ENCODE measurements at regions not wholly inside any gene's neighbourhood (a gene's known extent, or its start where the extent isn't known, plus 50 kb on each side); places are given as distances from the start of the nearest gene placed in this dataset.

- no peak for DNase-seq (ENCODE audit: low spot score)
- no peaks in the 10 kb centered on the region for H3K9me3 ChIP-seq (replicated peaks in 1 of 2; ENCODE audit: control insufficient read depth in 2 of 2, insufficient read depth in 1 of 2, low read depth in 1 of 2, low read length in 2 of 2)
Observed at GRCh38 chr9:81381694-81382093, 307.7 kb downstream of the TLE1 start.

GRCh38 chr9:81380504-81381359 lies 308.6 kb downstream of the TLE1 start:
- Histone ChIP-seq H3K36me3 (replicated peaks in 1 of 2; ENCODE audit: control insufficient read depth in 2 of 2, insufficient read depth in 2 of 2, low read length in 2 of 2) (no peaks in the 10 kb centered on the region), H3K14ac (ENCODE audit: low read length) (no peak overlapping the region), H2AFZ (ENCODE audit: low read length) (no peak overlapping the region), H3K9ac (ENCODE audit: low read depth, low read length, poor library complexity) (no peak overlapping the region), H4K91ac (ENCODE audit: low read depth, low read length, poor library complexity) (no peak overlapping the region), H3K27me3 (ENCODE audit: control insufficient read depth in 3 of 3, insufficient read depth in 3 of 3, low read depth in 1 of 3, low read length in 3 of 3) (peaks cover 0 to 13% (median 0%) of the 10 kb centered on the region in 3 experiments), H3K4me1 (ENCODE audit: control insufficient read depth in 2 of 2, insufficient read depth in 1 of 2, low read depth in 1 of 2, low read length in 2 of 2) (peaks cover 0 to 6% of the 10 kb centered on the region in 2 donors), H2BK120ac (ENCODE audit: low read depth, low read length) (no peak overlapping the region), H3K23ac (ENCODE audit: low read depth, low read length, poor library complexity) (no peak overlapping the region), H2BK12ac (ENCODE audit: low read length) (no peak overlapping the region), H3K9me3 (replicated peaks in 1 of 2; ENCODE audit: control insufficient read depth in 2 of 2, insufficient read depth in 1 of 2, low read depth in 1 of 2, low read length in 2 of 2) (no peaks in the 10 kb centered on the region), H2AK5ac (ENCODE audit: low read depth, low read length) (no peak overlapping the region), H3K27ac (replicated peaks; ENCODE audit: low read length) (no peak overlapping the region), H4K8ac (ENCODE audit: low read depth, low read length) (no peak overlapping the region), H3K79me1 (ENCODE audit: low read depth, low read length) (no peaks in the 10 kb centered on the region), H2BK15ac (ENCODE audit: low read length) (no peak overlapping the region), H2BK5ac (ENCODE audit: low read length) (no peak overlapping the region), H3K4me3 (ENCODE audit: low read length in 2 of 2) (no peak overlapping the region), H3K4me2 (ENCODE audit: insufficient read depth, low read length, poor library complexity, severe bottlenecking) (no peak overlapping the region), H3K4ac (ENCODE audit: low read length) (no peak overlapping the region), H3K18ac (ENCODE audit: low read length) (no peak overlapping the region)
- DNase-seq (ENCODE audit: low spot score), result no peak
- WGBS, 2 donors (ENCODE audit: extremely low coverage in 2 of 2, insufficient read length in 2 of 2, insufficient replicate concordance in 1 of 2), result no CpG with 5 or more reads among the region's 9 CpGs

More at GRCh38 chr9:81381694-81382093, 307.7 kb downstream of the TLE1 start:
- Histone ChIP-seq H3K4ac (ENCODE audit: low read length) (no peak overlapping the region), H3K4me3 (ENCODE audit: low read length in 2 of 2) (no peak overlapping the region), H3K27ac (replicated peaks; ENCODE audit: low read length) (no peak overlapping the region), H2AK5ac (ENCODE audit: low read depth, low read length) (no peak overlapping the region), H2BK15ac (ENCODE audit: low read length) (no peak overlapping the region), H2BK120ac (ENCODE audit: low read depth, low read length) (no peak overlapping the region), H3K36me3 (replicated peaks in 1 of 2; ENCODE audit: control insufficient read depth in 2 of 2, insufficient read depth in 2 of 2, low read length in 2 of 2) (no peaks in the 10 kb centered on the region), H3K4me2 (ENCODE audit: insufficient read depth, low read length, poor library complexity, severe bottlenecking) (no peak overlapping the region), H3K79me1 (ENCODE audit: low read depth, low read length) (no peaks in the 10 kb centered on the region), H2BK12ac (ENCODE audit: low read length) (no peak overlapping the region), H3K18ac (ENCODE audit: low read length) (no peak overlapping the region), H4K8ac (ENCODE audit: low read depth, low read length) (no peak overlapping the region), H2BK5ac (ENCODE audit: low read length) (no peak overlapping the region), H3K9ac (ENCODE audit: low read depth, low read length, poor library complexity) (no peak overlapping the region), H4K91ac (ENCODE audit: low read depth, low read length, poor library complexity) (no peak overlapping the region), H3K4me1 (ENCODE audit: control insufficient read depth in 2 of 2, insufficient read depth in 1 of 2, low read depth in 1 of 2, low read length in 2 of 2) (no peaks in the 10 kb centered on the region), H3K27me3 (ENCODE audit: control insufficient read depth in 3 of 3, insufficient read depth in 3 of 3, low read depth in 1 of 3, low read length in 3 of 3) (peaks cover 0 to 8% (median 0%) of the 10 kb centered on the region in 3 experiments), H2AFZ (ENCODE audit: low read length) (no peak overlapping the region), H3K14ac (ENCODE audit: low read length) (no peak overlapping the region), H3K23ac (ENCODE audit: low read depth, low read length, poor library complexity) (no peak overlapping the region)
- no CpG with 5 or more reads among the region's 3 CpGs for WGBS, 2 donors (ENCODE audit: extremely low coverage in 2 of 2, insufficient read length in 2 of 2, insufficient replicate concordance in 1 of 2)

DNA sequence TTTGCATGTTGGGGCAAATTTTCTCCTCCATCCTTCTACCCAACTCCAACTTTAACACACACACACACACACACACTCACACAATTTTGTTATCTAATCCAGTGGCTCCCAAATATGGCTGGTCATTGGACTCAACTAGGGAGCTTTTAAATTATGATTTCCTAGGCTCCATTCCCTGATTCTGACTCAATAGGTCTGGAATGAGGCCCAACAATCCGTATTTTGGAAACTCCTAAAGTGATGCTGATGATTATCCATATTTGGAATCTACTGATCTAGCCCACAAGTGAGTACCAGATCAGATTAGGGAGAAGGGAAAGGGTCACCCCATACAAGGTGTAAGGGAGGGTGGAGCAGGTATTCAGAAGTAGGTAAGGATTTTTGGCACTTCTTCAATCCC lies 309.7 kb downstream of the TLE1 start:
- no peak overlapping the region for H3K23ac ChIP-seq (ENCODE audit: low read depth, low read length, poor library complexity)
- H3K4ac ChIP-seq (ENCODE audit: low read length), result no peak overlapping the region
- no peak overlapping the region for H2AK5ac ChIP-seq (ENCODE audit: low read depth, low read length)
- no peak overlapping the region for H2AFZ ChIP-seq (ENCODE audit: low read length)
- H2BK15ac ChIP-seq (ENCODE audit: low read length), result no peak overlapping the region
- no peak overlapping the region for H3K14ac ChIP-seq (ENCODE audit: low read length)
- peaks cover 0 to 23% (median 0%) of the 10 kb centered on the region in 3 experiments for H3K27me3 ChIP-seq (ENCODE audit: control insufficient read depth in 3 of 3, insufficient read depth in 3 of 3, low read depth in 1 of 3, low read length in 3 of 3)
- no peaks in the 10 kb centered on the region for H3K9me3 ChIP-seq (replicated peaks in 1 of 2; ENCODE audit: control insufficient read depth in 2 of 2, insufficient read depth in 1 of 2, low read depth in 1 of 2, low read length in 2 of 2)
- no peak overlapping the region for H3K4me3 ChIP-seq (ENCODE audit: low read length in 2 of 2)
- H3K9ac ChIP-seq (ENCODE audit: low read depth, low read length, poor library complexity), result no peak overlapping the region
- no peak overlapping the region for H3K27ac ChIP-seq (replicated peaks; ENCODE audit: low read length)
- H3K36me3 ChIP-seq (replicated peaks in 1 of 2; ENCODE audit: control insufficient read depth in 2 of 2, insufficient read depth in 2 of 2, low read length in 2 of 2), result no peaks in the 10 kb centered on the region
- no peak overlapping the region for H3K18ac ChIP-seq (ENCODE audit: low read length)
- peaks cover 0 to 15% of the 10 kb centered on the region in 2 donors for H3K4me1 ChIP-seq (ENCODE audit: control insufficient read depth in 2 of 2, insufficient read depth in 1 of 2, low read depth in 1 of 2, low read length in 2 of 2)
- H4K91ac ChIP-seq (ENCODE audit: low read depth, low read length, poor library complexity), result no peak overlapping the region
- no peak for DNase-seq (ENCODE audit: low spot score)
- H2BK5ac ChIP-seq (ENCODE audit: low read length), result no peak overlapping the region
- H2BK120ac ChIP-seq (ENCODE audit: low read depth, low read length), result no peak overlapping the region
- no peak overlapping the region for H3K4me2 ChIP-seq (ENCODE audit: insufficient read depth, low read length, poor library complexity, severe bottlenecking)
- no CpG with 5 or more reads among the region's 1 CpG for WGBS, 2 donors (ENCODE audit: extremely low coverage in 2 of 2, insufficient read length in 2 of 2, insufficient replicate concordance in 1 of 2)
- H4K8ac ChIP-seq (ENCODE audit: low read depth, low read length), result no peak overlapping the region
- no peak overlapping the region for H2BK12ac ChIP-seq (ENCODE audit: low read length)
- H3K79me1 ChIP-seq (ENCODE audit: low read depth, low read length), result no peaks in the 10 kb centered on the region

GRCh38 chr9:81377921-81378320 lies 311.4 kb downstream of the TLE1 start:
- Histone ChIP-seq H3K79me1 (ENCODE audit: low read depth, low read length) (no peaks in the 10 kb centered on the region), H2AK5ac (ENCODE audit: low read depth, low read length) (no peak overlapping the region), H3K4ac (ENCODE audit: low read length) (no peak overlapping the region), H3K36me3 (replicated peaks in 1 of 2; ENCODE audit: control insufficient read depth in 2 of 2, insufficient read depth in 2 of 2, low read length in 2 of 2) (no peaks in the 10 kb centered on the region), H3K9ac (ENCODE audit: low read depth, low read length, poor library complexity) (no peak overlapping the region), H2BK5ac (ENCODE audit: low read length) (no peak overlapping the region), H2AFZ (ENCODE audit: low read length) (no peak overlapping the region), H4K91ac (ENCODE audit: low read depth, low read length, poor library complexity) (no peak overlapping the region), H3K14ac (ENCODE audit: low read length) (no peak overlapping the region), H4K8ac (ENCODE audit: low read depth, low read length) (no peak overlapping the region), H3K4me2 (ENCODE audit: insufficient read depth, low read length, poor library complexity, severe bottlenecking) (no peak overlapping the region), H3K4me3 (ENCODE audit: low read length in 2 of 2) (no peak overlapping the region), H2BK12ac (ENCODE audit: low read length) (no peak overlapping the region), H3K18ac (ENCODE audit: low read length) (no peak overlapping the region), H3K27me3 (ENCODE audit: control insufficient read depth in 3 of 3, insufficient read depth in 3 of 3, low read depth in 1 of 3, low read length in 3 of 3) (peaks cover 0 to 40% (median 0%) of the 10 kb centered on the region in 3 experiments), H3K9me3 (replicated peaks in 1 of 2; ENCODE audit: control insufficient read depth in 2 of 2, insufficient read depth in 1 of 2, low read depth in 1 of 2, low read length in 2 of 2) (no peaks in the 10 kb centered on the region), H3K27ac (replicated peaks; ENCODE audit: low read length) (no peak overlapping the region), H2BK120ac (ENCODE audit: low read depth, low read length) (no peak overlapping the region), H2BK15ac (ENCODE audit: low read length) (no peak overlapping the region), H3K23ac (ENCODE audit: low read depth, low read length, poor library complexity) (no peak overlapping the region), H3K4me1 (ENCODE audit: control insufficient read depth in 2 of 2, insufficient read depth in 1 of 2, low read depth in 1 of 2, low read length in 2 of 2) (peaks cover 0 to 23% of the 10 kb centered on the region in 2 donors)
- WGBS, 2 donors (ENCODE audit: extremely low coverage in 2 of 2, insufficient read length in 2 of 2, insufficient replicate concordance in 1 of 2), result no CpG with 5 or more reads among the region's 1 CpG
- DNase-seq (ENCODE audit: low spot score), result no peak
